CD4-positive, alpha-beta T cell treated with Interleukin-4 for 4 hours (primary cell): ENCODE measurements at regions not wholly inside any gene's neighbourhood (a gene's known extent, or its start where the extent isn't known, plus 50 kb on each side); places are given as distances from the start of the nearest gene placed in this dataset.

Experiments used
- DNase-seq: peaks from one replicate; pipeline ENCODE4 v3.0.0-alpha.2; 2020

GRCh38 chr4:179981161-179981560 is 2262.0 kb upstream of the TENM3 start:
- no peak for DNase-seq

GRCh38 chr4:179989975-179990374 is 2253.2 kb upstream of the TENM3 start:
- no peak for DNase-seq

- DNase-seq: no peak
Measured at GRCh38 chr4:180009316-180009715, 2233.9 kb upstream of the TENM3 start.

- no peak for DNase-seq
Measured at GRCh38 chr4:180028682-180029081, 2214.5 kb upstream of the TENM3 start.

- no peak for DNase-seq
Measured at GRCh38 chr4:180031330-180031729, 2211.9 kb upstream of the TENM3 start.

GRCh38 chr4:180041576-180041975 is 2201.6 kb upstream of the TENM3 start:
- no peak for DNase-seq

GRCh38 chr4:180052629-180053028 is 2190.6 kb upstream of the TENM3 start:
- no peak for DNase-seq

- no peak for DNase-seq
Measured at GRCh38 chr4:180054291-180054690, 2188.9 kb upstream of the TENM3 start.

- no peak for DNase-seq
Measured at GRCh38 chr4:180057299-180057721, 2185.9 kb upstream of the TENM3 start.

- no peak for DNase-seq
Measured at GRCh38 chr4:180057891-180058671, 2185.1 kb upstream of the TENM3 start.

- no peak for DNase-seq
Measured at GRCh38 chr4:180058691-180059215, 2184.4 kb upstream of the TENM3 start.

- DNase-seq: no peak
Measured at GRCh38 chr4:180059216-180059881, 2183.9 kb upstream of the TENM3 start.

- DNase-seq: no peak
Measured at GRCh38 chr4:180060159-180060889, 2182.9 kb upstream of the TENM3 start.

- no peak for DNase-seq
Measured at GRCh38 chr4:180081072-180081471, 2162.1 kb upstream of the TENM3 start.

- no peak for DNase-seq
Measured at GRCh38 chr4:180084561-180084960, 2158.6 kb upstream of the TENM3 start.

- DNase-seq: no peak
Measured at GRCh38 chr4:180086480-180087190, 2156.6 kb upstream of the TENM3 start.

GRCh38 chr4:180098586-180098985 is 2144.6 kb upstream of the TENM3 start:
- DNase-seq: no peak

GRCh38 chr4:180099957-180100356 is 2143.2 kb upstream of the TENM3 start:
- no peak for DNase-seq

- no peak for DNase-seq
Measured at GRCh38 chr4:180100433-180101344, 2142.5 kb upstream of the TENM3 start.

GRCh38 chr4:180101348-180102083 is 2141.7 kb upstream of the TENM3 start:
- DNase-seq: no peak

GRCh38 chr4:180103794-180104193 is 2139.4 kb upstream of the TENM3 start:
- no peak for DNase-seq
